IMR-90 (cell line): ENCODE measurements at regions not wholly inside any gene's neighbourhood (a gene's known extent, or its start where the extent isn't known, plus 50 kb on each side); places are given as distances from the start of the nearest gene placed in this dataset.

Source experiments
- BHLHE40 ChIP-seq: fragments of 150-350 bp; IDR thresholded peaks from 2 replicates; pipeline ENCODE4 v1.6.1; 2016; ENCODE audit warnings: mild to moderate bottlenecking, low read depth, low read length
- ELK1 ChIP-seq: fragments of 150-350 bp; IDR thresholded peaks from 2 replicates; pipeline ENCODE4 v1.6.1; 2016; ENCODE audit warnings: low read depth, mild to moderate bottlenecking, low read length, moderate library complexity, borderline replicate concordance

GRCh38 chr7:81331061-81332018 is 412.5 kb upstream of the SEMA3C start:
- no peak for TF ChIP-seq ELK1
- no peak for TF ChIP-seq BHLHE40
